ENCODE measurements at regions not wholly inside any gene's neighbourhood (a gene's known extent, or its start where the extent isn't known, plus 50 kb on each side); places are given as distances from the start of the nearest gene placed in this dataset.

DNA sequence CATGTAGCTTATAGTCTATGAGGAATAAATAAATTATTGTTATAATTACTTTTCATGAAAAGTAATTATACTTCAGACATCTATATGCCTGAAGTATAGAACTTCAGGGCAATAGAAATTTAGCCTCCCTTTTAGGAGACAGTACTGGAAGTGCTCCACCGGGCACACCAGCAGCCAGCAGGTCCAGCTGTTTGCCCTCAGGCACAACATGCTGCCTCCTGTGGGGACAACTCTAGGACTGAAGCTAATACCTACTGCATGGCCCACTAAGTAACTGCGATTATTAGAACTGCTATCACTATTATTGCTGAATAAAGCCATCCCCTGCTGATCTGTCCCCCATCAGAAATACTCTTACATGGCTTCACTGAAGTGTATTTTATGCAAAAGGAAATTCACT lies 329.6 kb downstream of the MED10 start:
- DNase-seq (ENCODE audit: insufficient read length) (no peak), FAIRE-seq (no peak)
- TF ChIP-seq TAF1 (IDR thresholded peaks at IDR 0.05; ENCODE audit: borderline replicate concordance, low read depth, low read length) (no peak), POLR2AphosphoS5 (IDR thresholded peaks at IDR 0.05; ENCODE audit: low read depth, low read length) (no peak), POLR2A (IDR thresholded peaks at IDR 0.05; ENCODE audit: low read depth, low read length) (no peak)

DNA sequence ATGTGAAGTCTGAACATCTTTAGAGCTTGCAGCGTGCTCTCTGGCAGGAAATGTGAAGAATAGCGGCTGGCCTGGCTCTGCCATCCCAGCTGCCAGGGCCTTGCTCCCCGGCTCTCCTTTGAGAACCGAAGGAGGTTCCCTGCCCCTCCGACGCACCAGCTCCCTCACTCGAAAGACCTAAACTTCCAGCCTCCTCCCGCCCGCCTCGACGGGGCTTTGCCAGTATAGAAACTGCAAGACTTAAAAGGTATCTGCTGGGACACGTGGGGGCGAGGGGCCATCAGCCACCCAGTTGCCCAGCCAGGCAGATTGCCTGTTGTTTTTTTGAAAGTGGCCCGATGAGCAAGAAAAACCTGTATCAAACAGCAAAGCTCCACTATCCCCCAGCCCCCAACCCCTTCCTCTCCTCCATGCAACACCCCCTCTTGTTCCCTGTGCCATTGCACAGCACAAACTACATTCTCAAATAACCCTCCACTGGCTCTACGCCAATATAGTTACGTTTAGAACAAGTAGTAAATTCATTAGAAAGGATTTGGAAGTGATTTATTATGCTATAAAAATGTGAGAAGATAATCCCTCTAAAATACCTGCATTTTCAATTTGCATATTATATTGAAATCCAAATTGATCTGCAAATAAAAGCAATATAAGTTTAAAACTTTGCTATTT lies 331.9 kb downstream of the MED10 start:
- TF ChIP-seq TAF1 (IDR thresholded peaks at IDR 0.05; ENCODE audit: borderline replicate concordance, low read depth, low read length) (no peak), POLR2AphosphoS5 (IDR thresholded peaks at IDR 0.05; ENCODE audit: low read depth, low read length) (no peak), POLR2A (IDR thresholded peaks at IDR 0.05; ENCODE audit: low read depth, low read length) (no peak)
- DNase-seq (ENCODE audit: insufficient read length) (no peak), FAIRE-seq (no peak)

DNA sequence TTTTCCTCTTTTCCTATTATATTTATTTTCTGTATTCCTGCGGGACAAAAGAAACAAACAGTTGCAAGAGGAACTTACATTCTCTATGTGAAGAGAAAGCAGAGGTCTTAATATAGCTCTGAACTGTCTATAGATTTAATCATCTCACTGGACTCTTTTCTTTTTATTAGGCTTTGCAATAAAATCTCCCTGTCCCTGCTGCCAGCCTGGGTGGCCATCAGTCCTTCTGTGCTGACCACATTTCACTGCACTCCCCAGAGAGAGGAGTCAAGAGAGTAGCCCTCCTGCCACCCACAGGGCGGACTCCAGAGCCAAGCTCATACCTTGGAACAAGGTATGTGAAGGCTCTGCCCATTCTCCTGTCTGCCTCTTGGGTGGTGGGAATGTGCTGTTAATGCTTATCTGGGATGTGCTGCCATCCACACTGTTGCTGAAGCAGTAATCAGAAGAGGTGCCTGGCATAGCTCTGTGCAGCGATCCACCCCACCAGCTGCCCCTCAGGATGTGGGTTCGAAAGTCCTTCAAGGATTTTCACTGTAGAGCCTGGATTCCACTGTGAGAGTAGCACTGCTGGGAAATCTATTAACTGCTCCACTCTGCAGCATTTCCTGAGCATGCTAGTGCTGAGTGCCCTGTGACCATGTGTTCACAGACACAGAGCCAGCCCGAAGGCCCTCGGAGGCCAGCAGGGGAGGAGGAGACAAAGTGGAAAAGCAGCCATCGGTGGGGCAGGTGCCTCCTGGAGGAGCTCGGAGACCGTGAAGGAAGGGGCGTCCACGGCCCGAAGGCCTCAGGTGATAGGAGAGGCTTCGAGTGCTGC lies 334.6 kb downstream of the MED10 start:
- FAIRE-seq: no peak
- no peak for DNase-seq (ENCODE audit: insufficient read length)
- TF ChIP-seq POLR2A (IDR thresholded peaks at IDR 0.05; ENCODE audit: low read depth, low read length): no peak
- no peak for TF ChIP-seq TAF1 (IDR thresholded peaks at IDR 0.05; ENCODE audit: borderline replicate concordance, low read depth, low read length)
- TF ChIP-seq POLR2AphosphoS5 (IDR thresholded peaks at IDR 0.05; ENCODE audit: low read depth, low read length): no peak

DNA sequence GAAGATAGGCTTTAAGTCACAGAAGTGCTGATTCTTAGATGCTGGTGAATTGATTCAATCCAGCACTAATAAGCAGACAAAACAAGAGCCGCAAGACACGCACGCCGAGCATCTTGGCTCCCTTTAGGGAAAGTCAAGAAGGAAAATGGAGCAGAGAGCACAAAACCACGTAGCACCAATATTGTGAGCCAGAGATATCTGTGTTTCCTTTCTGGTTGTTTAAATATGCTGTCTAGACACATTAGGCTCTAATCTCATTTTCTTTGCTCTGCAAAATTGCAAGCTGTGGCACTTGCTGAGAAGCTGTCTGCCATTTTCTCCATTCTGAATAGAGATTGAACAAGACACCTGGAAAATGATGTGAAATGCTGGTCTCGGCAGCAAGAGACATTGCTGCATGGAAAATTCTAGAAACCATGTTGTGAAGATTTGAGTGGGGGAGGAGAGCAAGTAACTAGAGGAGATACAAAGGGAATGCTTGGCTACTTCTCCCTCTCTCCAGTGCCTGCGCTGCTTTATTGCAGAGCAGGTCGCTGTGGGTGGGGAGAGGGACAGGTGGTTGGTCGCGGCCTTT lies 336.3 kb downstream of the MED10 start:
- DNase-seq (ENCODE audit: insufficient read length) (no peak), FAIRE-seq (no peak)
- no peak for TF ChIP-seq POLR2AphosphoS5 (IDR thresholded peaks at IDR 0.05; ENCODE audit: low read depth, low read length)

DNA sequence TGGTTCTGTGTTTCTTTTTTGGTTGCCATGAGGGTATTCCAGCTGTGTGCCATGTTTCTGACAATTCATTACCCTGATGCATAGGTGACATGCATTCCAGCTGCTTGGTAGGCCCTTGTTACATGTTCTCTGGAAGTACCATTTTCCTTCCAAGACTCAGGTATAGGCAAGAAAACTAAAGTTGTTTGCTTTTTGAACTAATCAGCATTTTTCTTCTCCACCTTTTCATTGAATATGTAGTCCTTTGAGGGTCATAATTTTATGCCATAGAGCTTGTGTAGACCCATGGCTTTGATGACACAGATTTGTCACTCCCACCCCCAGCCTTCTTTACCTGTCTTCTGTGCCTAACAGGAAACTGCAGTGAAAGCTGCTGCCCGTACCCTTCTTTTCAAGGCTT lies 339.2 kb downstream of the MED10 start:
- DNase-seq (ENCODE audit: insufficient read length) (no peak), FAIRE-seq (no peak)
- TF ChIP-seq POLR2AphosphoS5 (IDR thresholded peaks at IDR 0.05; ENCODE audit: low read depth, low read length) (no peak), TAF1 (IDR thresholded peaks at IDR 0.05; ENCODE audit: borderline replicate concordance, low read depth, low read length) (no peak), POLR2A (IDR thresholded peaks at IDR 0.05; ENCODE audit: low read depth, low read length) (no peak)

DNA sequence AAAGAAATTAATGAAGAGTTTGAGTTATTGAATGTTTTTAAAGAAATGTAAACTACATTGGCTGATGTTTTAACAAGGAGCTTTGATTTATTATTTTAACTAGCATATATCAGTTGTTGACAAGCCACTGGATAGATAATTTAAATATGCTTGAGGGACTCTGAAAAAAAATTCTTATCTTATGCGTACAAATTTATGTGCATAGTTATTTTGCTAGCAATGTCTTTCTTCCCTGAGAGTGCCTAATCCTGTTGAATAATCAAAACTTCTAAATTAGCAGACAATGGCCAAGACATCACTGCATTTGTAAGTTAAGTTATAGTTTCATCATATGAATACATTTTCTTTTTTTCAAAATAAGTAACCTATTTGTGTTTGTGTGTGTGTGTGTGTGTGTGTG lies 342.3 kb downstream of the MED10 start:
- FAIRE-seq: no peak
- no peak for TF ChIP-seq TAF1 (IDR thresholded peaks at IDR 0.05; ENCODE audit: borderline replicate concordance, low read depth, low read length)
- no peak for TF ChIP-seq POLR2A (IDR thresholded peaks at IDR 0.05; ENCODE audit: low read depth, low read length)
- TF ChIP-seq POLR2AphosphoS5 (IDR thresholded peaks at IDR 0.05; ENCODE audit: low read depth, low read length): no peak

DNA sequence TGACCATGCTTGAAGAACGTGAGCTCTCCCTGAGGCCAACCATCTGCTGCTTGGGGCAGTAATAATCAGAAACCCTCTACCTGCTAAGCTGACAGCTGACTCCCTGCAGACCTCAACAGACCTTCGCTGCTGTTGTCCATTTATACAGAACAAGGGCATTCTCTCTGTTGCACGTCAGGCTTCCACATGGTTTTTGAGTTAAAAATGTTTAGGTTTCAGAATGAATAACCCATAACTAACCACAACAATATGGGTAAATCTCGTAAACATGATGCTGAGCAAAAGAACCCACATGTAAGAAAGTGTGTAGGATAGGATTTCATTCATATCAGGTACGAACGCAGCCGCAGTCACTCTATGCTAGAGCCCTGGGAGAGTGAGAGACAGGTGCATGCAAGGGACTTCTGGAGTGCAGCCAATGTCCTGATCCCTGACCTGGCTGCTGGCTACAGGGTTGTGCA lies 348.5 kb downstream of the MED10 start:
- FAIRE-seq (no peak), DNase-seq (ENCODE audit: insufficient read length) (no peak)
- no peak for TF ChIP-seq TAF1 (IDR thresholded peaks at IDR 0.05; ENCODE audit: borderline replicate concordance, low read depth, low read length)
- no peak for TF ChIP-seq POLR2A (IDR thresholded peaks at IDR 0.05; ENCODE audit: low read depth, low read length)
- no peak for TF ChIP-seq POLR2AphosphoS5 (IDR thresholded peaks at IDR 0.05; ENCODE audit: low read depth, low read length)

More for the DNA sequence above, 342.3 kb downstream of the MED10 start:
- DNase-seq (ENCODE audit: insufficient read length): no peak

DNA sequence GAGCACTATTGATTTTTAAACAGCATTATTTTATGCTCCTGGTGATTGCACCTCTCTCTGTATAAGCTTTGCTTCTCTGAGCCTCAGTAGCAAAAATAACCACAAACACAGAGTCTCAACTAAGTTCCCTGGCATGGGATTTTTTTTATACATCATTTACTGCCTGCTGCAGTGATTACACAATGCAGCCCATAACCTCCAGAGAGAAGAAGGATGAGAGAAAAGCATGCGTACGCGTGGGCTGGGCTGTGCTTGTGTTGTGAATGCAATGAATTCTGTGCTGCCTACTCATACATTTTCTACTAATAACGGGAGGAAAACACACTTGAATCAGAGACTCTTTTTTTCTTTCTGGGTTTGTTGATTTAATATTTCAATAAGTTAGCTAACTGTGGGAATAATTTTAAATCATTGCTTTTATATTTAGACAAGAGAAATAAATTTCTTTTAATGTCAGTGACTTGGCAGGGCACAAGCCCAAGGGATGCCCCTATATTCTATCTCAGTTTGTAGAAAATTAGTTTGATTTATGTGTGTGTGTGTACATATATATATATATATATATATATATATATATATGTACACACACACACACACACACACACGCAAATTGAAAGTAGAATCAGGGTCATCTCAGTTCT lies 351.5 kb downstream of the MED10 start:
- no peak for TF ChIP-seq POLR2A (IDR thresholded peaks at IDR 0.05; ENCODE audit: low read depth, low read length)
- TF ChIP-seq POLR2AphosphoS5 (IDR thresholded peaks at IDR 0.05; ENCODE audit: low read depth, low read length): no peak
- TF ChIP-seq TAF1 (IDR thresholded peaks at IDR 0.05; ENCODE audit: borderline replicate concordance, low read depth, low read length): no peak
- DNase-seq (ENCODE audit: insufficient read length) (no peak), FAIRE-seq (no peak)

DNA sequence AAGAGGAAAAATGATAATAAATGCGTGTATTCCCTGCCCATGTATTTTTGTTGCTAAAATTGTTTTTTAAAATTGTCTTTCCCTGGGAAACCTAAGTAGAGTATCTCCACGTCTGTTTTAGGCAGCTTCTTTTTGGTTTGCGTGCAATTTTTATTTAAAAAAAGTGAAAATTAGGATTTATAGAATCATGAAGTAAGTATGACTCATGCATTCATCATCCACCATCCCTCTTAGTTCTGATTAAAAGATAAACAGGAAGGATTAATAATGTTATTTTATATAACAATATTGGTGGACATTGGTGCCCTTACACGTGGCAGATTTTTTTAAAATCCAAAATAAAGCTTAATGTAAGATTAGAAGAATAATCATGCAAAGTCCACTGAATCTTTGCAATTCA lies 358.7 kb downstream of the MED10 start:
- FAIRE-seq: no peak
- no peak for DNase-seq (ENCODE audit: insufficient read length)
- TF ChIP-seq POLR2AphosphoS5 (IDR thresholded peaks at IDR 0.05; ENCODE audit: low read depth, low read length) (no peak), TAF1 (IDR thresholded peaks at IDR 0.05; ENCODE audit: borderline replicate concordance, low read depth, low read length) (no peak)

DNA sequence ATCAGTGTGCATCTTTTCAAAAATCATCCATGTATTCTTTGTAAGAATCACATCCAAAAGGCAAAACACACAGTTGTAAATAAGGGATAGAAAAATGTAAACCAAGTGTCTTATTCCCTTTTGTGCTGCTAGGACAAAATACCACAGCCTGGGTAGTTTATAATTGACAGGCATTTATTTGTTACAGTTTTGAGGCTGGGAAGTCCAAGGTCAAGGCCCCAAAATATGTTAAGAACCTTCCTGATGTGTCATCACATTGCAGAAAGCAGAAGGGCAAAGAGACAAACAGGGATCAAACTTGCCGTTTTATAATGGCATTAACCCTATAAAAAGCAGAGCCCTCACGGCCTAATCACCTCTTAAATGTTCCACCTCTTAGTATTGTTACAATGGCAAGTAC lies 364.8 kb downstream of the MED10 start:
- TF ChIP-seq POLR2AphosphoS5 (IDR thresholded peaks at IDR 0.05; ENCODE audit: low read depth, low read length): no peak
- TF ChIP-seq TAF1 (IDR thresholded peaks at IDR 0.05; ENCODE audit: borderline replicate concordance, low read depth, low read length): no peak
- no peak for TF ChIP-seq POLR2A (IDR thresholded peaks at IDR 0.05; ENCODE audit: low read depth, low read length)
- DNase-seq (ENCODE audit: insufficient read length) (no peak), FAIRE-seq (no peak)

DNA sequence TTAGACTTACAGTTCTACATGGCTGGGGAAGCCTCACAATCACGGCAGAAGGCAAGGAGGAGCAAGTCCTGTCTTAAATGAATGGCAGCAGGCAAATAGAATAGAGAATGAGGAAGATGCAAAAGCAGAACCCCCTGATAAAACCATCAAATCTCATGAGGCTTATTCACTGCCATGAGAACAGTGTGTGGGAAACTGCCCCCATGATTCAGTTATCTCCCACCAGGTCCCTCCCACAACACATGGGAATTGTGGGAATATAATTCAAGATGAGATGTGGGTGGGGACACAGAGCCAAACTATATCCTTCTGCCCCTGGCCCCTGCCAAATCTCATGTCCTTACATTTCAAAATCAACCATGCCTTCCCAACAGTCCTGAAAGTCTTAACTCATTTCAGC lies 367.1 kb downstream of the MED10 start:
- no peak for FAIRE-seq
- no peak for DNase-seq (ENCODE audit: insufficient read length)
- TF ChIP-seq TAF1 (IDR thresholded peaks at IDR 0.05; ENCODE audit: borderline replicate concordance, low read depth, low read length) (no peak), POLR2A (IDR thresholded peaks at IDR 0.05; ENCODE audit: low read depth, low read length) (no peak)

Measured in GM12892 (cell line).